ENCODE measurements at regions not wholly inside any gene's neighbourhood (a gene's known extent, or its start where the extent isn't known, plus 50 kb on each side); places are given as distances from the start of the nearest gene placed in this dataset.

GRCh38 chr4:87745064-87745807, 54.1 kb upstream of the IBSP start:
- no peak overlapping the region for H3K27ac ChIP-seq (ENCODE audit: poor library complexity, severe bottlenecking)
- H3K9me3 ChIP-seq (ENCODE audit: severe bottlenecking), result no peaks in the 10 kb centered on the region
- no peak for ATAC-seq (ENCODE audit: low read depth)
- no peaks in the 10 kb centered on the region for H3K27me3 ChIP-seq (ENCODE audit: insufficient read depth, poor library complexity, severe bottlenecking)
- TF ChIP-seq, protein P1, sequence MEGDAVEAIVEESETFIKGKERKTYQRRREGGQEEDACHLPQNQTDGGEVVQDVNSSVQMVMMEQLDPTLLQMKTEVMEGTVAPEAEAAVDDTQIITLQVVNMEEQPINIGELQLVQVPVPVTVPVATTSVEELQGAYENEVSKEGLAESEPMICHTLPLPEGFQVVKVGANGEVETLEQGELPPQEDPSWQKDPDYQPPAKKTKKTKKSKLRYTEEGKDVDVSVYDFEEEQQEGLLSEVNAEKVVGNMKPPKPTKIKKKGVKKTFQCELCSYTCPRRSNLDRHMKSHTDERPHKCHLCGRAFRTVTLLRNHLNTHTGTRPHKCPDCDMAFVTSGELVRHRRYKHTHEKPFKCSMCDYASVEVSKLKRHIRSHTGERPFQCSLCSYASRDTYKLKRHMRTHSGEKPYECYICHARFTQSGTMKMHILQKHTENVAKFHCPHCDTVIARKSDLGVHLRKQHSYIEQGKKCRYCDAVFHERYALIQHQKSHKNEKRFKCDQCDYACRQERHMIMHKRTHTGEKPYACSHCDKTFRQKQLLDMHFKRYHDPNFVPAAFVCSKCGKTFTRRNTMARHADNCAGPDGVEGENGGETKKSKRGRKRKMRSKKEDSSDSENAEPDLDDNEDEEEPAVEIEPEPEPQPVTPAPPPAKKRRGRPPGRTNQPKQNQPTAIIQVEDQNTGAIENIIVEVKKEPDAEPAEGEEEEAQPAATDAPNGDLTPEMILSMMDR (IDR thresholded peaks at IDR 0.05; ENCODE audit: poor library complexity, severe bottlenecking), result no peak
- H3K4me1 ChIP-seq (ENCODE audit: insufficient read depth, poor library complexity, severe bottlenecking), result no peaks in the 10 kb centered on the region
- H3K4me3 ChIP-seq (ENCODE audit: severe bottlenecking), result no peak overlapping the region
- no peaks in the 10 kb centered on the region for H3K36me3 ChIP-seq (ENCODE audit: low read depth)
- DNase-seq (ENCODE audit: low spot score), result no peak

DNA sequence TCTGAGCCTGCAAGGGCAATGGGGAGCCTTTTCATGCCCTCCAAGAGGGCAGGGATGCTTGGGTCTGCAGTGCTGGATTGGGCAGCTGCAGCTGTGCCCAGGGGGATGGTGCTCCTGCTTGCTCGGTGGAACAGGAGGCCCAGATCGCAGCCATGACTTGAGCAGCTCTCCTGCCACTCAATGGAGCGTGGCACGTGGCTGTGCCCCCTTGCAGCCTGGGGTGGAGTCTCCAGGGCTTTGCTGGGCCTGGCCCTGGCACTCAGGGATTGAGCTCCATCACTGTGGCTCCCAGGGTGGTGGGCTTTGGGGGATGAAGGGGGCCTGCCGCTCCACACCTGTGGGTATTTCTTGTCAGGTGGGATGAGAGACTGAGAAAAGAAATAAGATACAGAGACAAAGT, 53.4 kb upstream of the IBSP start:
- H3K36me3 ChIP-seq (ENCODE audit: low read depth), result no peaks in the 10 kb centered on the region
- no peaks in the 10 kb centered on the region for H3K9me3 ChIP-seq (ENCODE audit: severe bottlenecking)
- H3K27ac ChIP-seq (ENCODE audit: poor library complexity, severe bottlenecking), result no peak overlapping the region
- no peak for DNase-seq (ENCODE audit: low spot score)
- no peak for ATAC-seq (ENCODE audit: low read depth)
- no peaks in the 10 kb centered on the region for H3K4me1 ChIP-seq (ENCODE audit: insufficient read depth, poor library complexity, severe bottlenecking)
- H3K27me3 ChIP-seq (ENCODE audit: insufficient read depth, poor library complexity, severe bottlenecking), result no peaks in the 10 kb centered on the region
- H3K4me3 ChIP-seq (ENCODE audit: severe bottlenecking), result no peak overlapping the region
- TF ChIP-seq, protein P1 (IDR thresholded peaks at IDR 0.05; ENCODE audit: poor library complexity, severe bottlenecking), result no peak
